ENCODE measurements at regions not wholly inside any gene's neighbourhood (a gene's known extent, or its start where the extent isn't known, plus 50 kb on each side); places are given as distances from the start of the nearest gene placed in this dataset.

DNA sequence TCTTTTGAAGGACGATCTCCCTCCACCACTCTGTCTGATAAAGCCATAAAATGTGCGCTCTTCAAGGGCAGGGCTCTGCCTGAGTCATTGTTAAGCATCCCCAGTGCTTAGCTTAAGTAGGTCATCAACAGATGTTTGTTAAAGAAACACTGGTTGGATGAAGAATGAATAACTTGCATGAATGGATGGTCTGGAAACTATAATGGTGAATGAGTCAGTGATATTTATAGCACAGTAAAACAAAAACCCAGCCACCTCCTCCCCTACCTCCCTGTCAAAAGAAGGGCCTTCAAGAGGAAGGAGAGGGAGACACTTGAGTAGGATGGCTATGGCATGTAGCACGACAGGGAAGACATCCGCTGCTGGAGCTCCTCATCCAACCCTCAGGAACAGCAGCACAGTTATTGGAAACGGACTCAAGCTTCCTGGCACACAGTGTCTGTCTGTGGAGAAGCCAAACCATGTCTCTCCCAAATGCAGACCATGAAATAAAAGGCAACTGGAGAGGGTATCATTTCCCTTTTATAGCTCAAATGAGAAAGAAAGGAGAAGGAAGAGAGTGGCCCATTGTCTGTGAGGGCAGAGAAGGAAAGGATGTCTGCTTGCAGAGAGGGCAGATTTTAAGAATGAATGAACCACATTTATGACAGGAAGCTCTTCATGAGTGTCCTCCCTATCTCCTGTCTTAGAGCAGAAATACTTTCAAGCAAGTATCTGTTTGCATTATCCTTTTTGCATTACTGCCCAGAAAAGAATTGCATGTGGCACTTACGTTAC lies 183.5 kb upstream of the UBL3 start:
- ChIA-PET CTCF (no interaction called here), POLR2A (no interaction called here)
- ATAC-seq (no peak), DNase-seq (ENCODE audit: low read depth, low spot score) (no peak)
- TF ChIP-seq, protein P1, sequence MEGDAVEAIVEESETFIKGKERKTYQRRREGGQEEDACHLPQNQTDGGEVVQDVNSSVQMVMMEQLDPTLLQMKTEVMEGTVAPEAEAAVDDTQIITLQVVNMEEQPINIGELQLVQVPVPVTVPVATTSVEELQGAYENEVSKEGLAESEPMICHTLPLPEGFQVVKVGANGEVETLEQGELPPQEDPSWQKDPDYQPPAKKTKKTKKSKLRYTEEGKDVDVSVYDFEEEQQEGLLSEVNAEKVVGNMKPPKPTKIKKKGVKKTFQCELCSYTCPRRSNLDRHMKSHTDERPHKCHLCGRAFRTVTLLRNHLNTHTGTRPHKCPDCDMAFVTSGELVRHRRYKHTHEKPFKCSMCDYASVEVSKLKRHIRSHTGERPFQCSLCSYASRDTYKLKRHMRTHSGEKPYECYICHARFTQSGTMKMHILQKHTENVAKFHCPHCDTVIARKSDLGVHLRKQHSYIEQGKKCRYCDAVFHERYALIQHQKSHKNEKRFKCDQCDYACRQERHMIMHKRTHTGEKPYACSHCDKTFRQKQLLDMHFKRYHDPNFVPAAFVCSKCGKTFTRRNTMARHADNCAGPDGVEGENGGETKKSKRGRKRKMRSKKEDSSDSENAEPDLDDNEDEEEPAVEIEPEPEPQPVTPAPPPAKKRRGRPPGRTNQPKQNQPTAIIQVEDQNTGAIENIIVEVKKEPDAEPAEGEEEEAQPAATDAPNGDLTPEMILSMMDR (IDR thresholded peaks at IDR 0.05), result no peak
- TF ChIP-seq TCF7L2 (IDR thresholded peaks at IDR 0.05; ENCODE audit: low read depth, low read length), result no peak
- TF ChIP-seq, protein P2, sequence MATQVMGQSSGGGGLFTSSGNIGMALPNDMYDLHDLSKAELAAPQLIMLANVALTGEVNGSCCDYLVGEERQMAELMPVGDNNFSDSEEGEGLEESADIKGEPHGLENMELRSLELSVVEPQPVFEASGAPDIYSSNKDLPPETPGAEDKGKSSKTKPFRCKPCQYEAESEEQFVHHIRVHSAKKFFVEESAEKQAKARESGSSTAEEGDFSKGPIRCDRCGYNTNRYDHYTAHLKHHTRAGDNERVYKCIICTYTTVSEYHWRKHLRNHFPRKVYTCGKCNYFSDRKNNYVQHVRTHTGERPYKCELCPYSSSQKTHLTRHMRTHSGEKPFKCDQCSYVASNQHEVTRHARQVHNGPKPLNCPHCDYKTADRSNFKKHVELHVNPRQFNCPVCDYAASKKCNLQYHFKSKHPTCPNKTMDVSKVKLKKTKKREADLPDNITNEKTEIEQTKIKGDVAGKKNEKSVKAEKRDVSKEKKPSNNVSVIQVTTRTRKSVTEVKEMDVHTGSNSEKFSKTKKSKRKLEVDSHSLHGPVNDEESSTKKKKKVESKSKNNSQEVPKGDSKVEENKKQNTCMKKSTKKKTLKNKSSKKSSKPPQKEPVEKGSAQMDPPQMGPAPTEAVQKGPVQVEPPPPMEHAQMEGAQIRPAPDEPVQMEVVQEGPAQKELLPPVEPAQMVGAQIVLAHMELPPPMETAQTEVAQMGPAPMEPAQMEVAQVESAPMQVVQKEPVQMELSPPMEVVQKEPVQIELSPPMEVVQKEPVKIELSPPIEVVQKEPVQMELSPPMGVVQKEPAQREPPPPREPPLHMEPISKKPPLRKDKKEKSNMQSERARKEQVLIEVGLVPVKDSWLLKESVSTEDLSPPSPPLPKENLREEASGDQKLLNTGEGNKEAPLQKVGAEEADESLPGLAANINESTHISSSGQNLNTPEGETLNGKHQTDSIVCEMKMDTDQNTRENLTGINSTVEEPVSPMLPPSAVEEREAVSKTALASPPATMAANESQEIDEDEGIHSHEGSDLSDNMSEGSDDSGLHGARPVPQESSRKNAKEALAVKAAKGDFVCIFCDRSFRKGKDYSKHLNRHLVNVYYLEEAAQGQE (IDR thresholded peaks at IDR 0.05; ENCODE audit: insufficient read depth in 1 of 2, low read depth in 2 of 2, low read length in 1 of 2), result no peak
- TF ChIP-seq SIN3A (IDR thresholded peaks at IDR 0.05; ENCODE audit: borderline replicate concordance, insufficient read depth, low read depth, low read length), result no peak
- TF ChIP-seq POLR2AphosphoS5 (IDR thresholded peaks at IDR 0.05; ENCODE audit: low read depth, low read length), result no peak
- Histone ChIP-seq H3K27ac (ENCODE audit: low read length) (no peak overlapping the region), H3K4me3 (ENCODE audit: low read depth in 2 of 2, low read length in 2 of 2) (no peak overlapping the region), H3K27me3 (ENCODE audit: control insufficient read depth, insufficient read depth, low read length) (no peaks in the 10 kb centered on the region), H3K36me3 (ENCODE audit: control insufficient read depth, insufficient read depth, low read length) (no peaks in the 10 kb centered on the region), H3K4me1 (ENCODE audit: control insufficient read depth, insufficient read depth, low read length) (no peaks in the 10 kb centered on the region), H3K9me3 (ENCODE audit: control insufficient read depth, insufficient read depth, low read depth, low read length) (no peaks in the 10 kb centered on the region)
- BruUV-seq (replicated peaks), result no TSS peak
- in situ Hi-C loops (cut with HindIII; ENCODE audit: low pct_unique_long_range_greater_than_20kb, low sequenced_read_pairs) (no loop called here), intact Hi-C loops (cut with micrococcal nuclease; ENCODE audit: unreplicated experiment) (no loop called here)

DNA sequence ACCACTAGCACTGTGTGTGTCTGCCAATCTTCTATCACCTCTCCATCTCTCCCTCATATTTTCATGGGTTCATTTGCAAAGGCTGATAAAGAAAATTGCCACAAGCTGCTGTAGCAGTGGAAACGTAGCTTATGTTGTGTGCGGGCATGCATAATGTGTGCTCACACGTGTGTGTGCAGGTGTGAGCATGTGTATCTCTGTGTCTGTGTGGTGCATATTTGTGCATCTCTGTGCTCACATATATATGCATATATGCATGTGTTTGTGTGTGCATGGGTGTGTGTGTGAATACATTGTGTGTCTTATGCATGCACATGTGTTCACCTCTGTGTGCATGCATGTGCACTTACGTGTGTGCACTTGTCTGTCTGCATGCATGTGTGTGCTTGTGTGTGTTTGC lies 181.8 kb upstream of the UBL3 start:
- ChIA-PET CTCF (no interaction called here), POLR2A (no interaction called here)
- Histone ChIP-seq H3K27ac (ENCODE audit: low read length) (no peak overlapping the region), H3K27me3 (ENCODE audit: control insufficient read depth, insufficient read depth, low read length) (no peaks in the 10 kb centered on the region), H3K36me3 (ENCODE audit: control insufficient read depth, insufficient read depth, low read length) (no peaks in the 10 kb centered on the region), H3K4me3 (ENCODE audit: low read depth in 2 of 2, low read length in 2 of 2) (no peak overlapping the region), H3K4me1 (ENCODE audit: control insufficient read depth, insufficient read depth, low read length) (no peaks in the 10 kb centered on the region), H3K9me3 (ENCODE audit: control insufficient read depth, insufficient read depth, low read depth, low read length) (no peaks in the 10 kb centered on the region)
- BruUV-seq (replicated peaks), result no TSS peak
- in situ Hi-C loops (cut with HindIII; ENCODE audit: low pct_unique_long_range_greater_than_20kb, low sequenced_read_pairs) (no loop called here), intact Hi-C loops (cut with micrococcal nuclease; ENCODE audit: unreplicated experiment) (no loop called here)
- DNase-seq (ENCODE audit: low read depth, low spot score) (no peak), ATAC-seq (no peak)
- TF ChIP-seq TCF7L2 (IDR thresholded peaks at IDR 0.05; ENCODE audit: low read depth, low read length) (no peak), POLR2AphosphoS5 (IDR thresholded peaks at IDR 0.05; ENCODE audit: low read depth, low read length) (no peak), SIN3A (IDR thresholded peaks at IDR 0.05; ENCODE audit: borderline replicate concordance, insufficient read depth, low read depth, low read length) (no peak)
- TF ChIP-seq, protein P1 (IDR thresholded peaks at IDR 0.05), result no peak
- TF ChIP-seq, protein P2 (IDR thresholded peaks at IDR 0.05; ENCODE audit: insufficient read depth in 1 of 2, low read depth in 2 of 2, low read length in 1 of 2), result no peak
